ENCODE measurements at regions not wholly inside any gene's neighbourhood (a gene's known extent, or its start where the extent isn't known, plus 50 kb on each side); places are given as distances from the start of the nearest gene placed in this dataset.

DNA sequence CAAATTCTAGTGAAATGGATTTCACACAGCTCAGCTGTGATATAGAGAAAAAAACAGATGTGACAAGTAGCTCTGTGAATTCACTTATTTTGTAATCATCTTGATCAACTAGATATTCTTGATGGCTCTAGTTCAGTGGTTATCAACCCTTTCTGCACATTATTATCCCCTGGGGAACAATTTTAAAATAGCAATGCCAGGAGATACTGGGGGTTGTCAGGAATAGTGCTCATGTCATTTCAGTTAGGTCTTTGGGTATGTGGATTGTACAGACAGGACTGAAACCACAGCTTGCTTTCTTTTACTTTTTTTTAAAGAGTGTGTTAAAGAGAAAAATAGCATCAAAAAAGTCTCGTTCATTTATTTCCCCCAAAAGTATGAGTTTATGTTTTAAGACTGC, 269.0 kb upstream of the PDGFD start:
- FAIRE-seq = no peak
- no peak overlapping the region for H3K9ac ChIP-seq (ENCODE audit: control insufficient read depth, extremely low read depth, insufficient read depth, low read length)
- no peak overlapping the region for H3K27ac ChIP-seq (ENCODE audit: control insufficient read depth, insufficient read depth, low read length)
- H3K9me1 ChIP-seq (ENCODE audit: control insufficient read depth, extremely low read depth, insufficient read depth, low read length) = no peaks in the 10 kb centered on the region
- DNase-seq (ENCODE audit: low read depth, low spot score) = no peak
- no peaks in the 10 kb centered on the region for H3K9me3 ChIP-seq (ENCODE audit: control insufficient read depth, low read depth, low read length)
- H3K4me1 ChIP-seq (ENCODE audit: control insufficient read depth, extremely low read depth, insufficient read depth, low read length) = no peaks in the 10 kb centered on the region
- dilution Hi-C loops (cut with MboI; ENCODE audit: extremely low pct_ligation_motif_present, low sequenced_read_pairs) = no loop called here
- TF ChIP-seq, protein P1, sequence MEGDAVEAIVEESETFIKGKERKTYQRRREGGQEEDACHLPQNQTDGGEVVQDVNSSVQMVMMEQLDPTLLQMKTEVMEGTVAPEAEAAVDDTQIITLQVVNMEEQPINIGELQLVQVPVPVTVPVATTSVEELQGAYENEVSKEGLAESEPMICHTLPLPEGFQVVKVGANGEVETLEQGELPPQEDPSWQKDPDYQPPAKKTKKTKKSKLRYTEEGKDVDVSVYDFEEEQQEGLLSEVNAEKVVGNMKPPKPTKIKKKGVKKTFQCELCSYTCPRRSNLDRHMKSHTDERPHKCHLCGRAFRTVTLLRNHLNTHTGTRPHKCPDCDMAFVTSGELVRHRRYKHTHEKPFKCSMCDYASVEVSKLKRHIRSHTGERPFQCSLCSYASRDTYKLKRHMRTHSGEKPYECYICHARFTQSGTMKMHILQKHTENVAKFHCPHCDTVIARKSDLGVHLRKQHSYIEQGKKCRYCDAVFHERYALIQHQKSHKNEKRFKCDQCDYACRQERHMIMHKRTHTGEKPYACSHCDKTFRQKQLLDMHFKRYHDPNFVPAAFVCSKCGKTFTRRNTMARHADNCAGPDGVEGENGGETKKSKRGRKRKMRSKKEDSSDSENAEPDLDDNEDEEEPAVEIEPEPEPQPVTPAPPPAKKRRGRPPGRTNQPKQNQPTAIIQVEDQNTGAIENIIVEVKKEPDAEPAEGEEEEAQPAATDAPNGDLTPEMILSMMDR (optimal IDR thresholded peaks at IDR 0.05 in 1 of 3, IDR thresholded peaks at IDR 0.05 in 1 of 3, conservative IDR thresholded peaks at IDR 0.05 in 1 of 3; ENCODE audit: extremely low read depth in 1 of 3, insufficient read depth in 2 of 3, low read length in 3 of 3) = no peak
- no peak for TF ChIP-seq EZH2 (IDR thresholded peaks at IDR 0.05; ENCODE audit: low read length)
- H2AFZ ChIP-seq (ENCODE audit: control insufficient read depth, low read length) = no peak overlapping the region
- H3K36me3 ChIP-seq (ENCODE audit: control insufficient read depth in 2 of 2, extremely low read depth in 1 of 2, insufficient read depth in 2 of 2, low read length in 2 of 2) = no peaks in the 10 kb centered on the region
- no peaks in the 10 kb centered on the region for H3K79me2 ChIP-seq (ENCODE audit: control insufficient read depth, insufficient read depth, low read length)
- no peak overlapping the region for H3K4me3 ChIP-seq (ENCODE audit: control insufficient read depth in 2 of 3, extremely low read depth in 1 of 3, insufficient read depth in 2 of 3, low read depth in 1 of 3, low read length in 3 of 3)
- H3K4me2 ChIP-seq (ENCODE audit: control insufficient read depth, extremely low read depth, insufficient read depth, low read depth, low read length) = no peak overlapping the region
- H4K20me1 ChIP-seq (ENCODE audit: control insufficient read depth, extremely low read depth, insufficient read depth, low read length) = no peaks in the 10 kb centered on the region
- no peaks in the 10 kb centered on the region for H3K27me3 ChIP-seq (ENCODE audit: control insufficient read depth, extremely low read depth, insufficient read depth, low read length)

DNA sequence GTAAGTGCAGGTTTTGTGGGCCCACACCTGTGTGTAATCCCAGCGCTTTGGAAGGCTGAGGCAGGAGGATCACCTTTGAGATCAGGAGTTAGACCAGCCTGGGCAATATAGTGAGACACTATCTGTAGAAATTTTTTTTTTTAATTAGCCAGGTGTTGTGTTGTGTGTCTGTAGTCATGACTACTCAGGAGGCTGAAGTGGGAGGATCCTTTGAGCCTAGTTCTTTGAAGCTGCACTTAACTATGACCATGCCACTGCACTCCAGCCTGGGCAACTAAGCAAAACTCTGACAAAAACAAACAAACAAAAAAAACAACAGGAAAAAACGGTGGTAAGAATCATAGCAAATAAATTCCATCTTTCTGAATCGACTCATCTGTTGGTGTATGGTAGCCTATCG, 268.6 kb upstream of the PDGFD start:
- Histone ChIP-seq H3K27ac (ENCODE audit: control insufficient read depth, insufficient read depth, low read length) (no peak overlapping the region), H3K79me2 (ENCODE audit: control insufficient read depth, insufficient read depth, low read length) (no peaks in the 10 kb centered on the region), H3K9ac (ENCODE audit: control insufficient read depth, extremely low read depth, insufficient read depth, low read length) (no peak overlapping the region), H3K9me3 (ENCODE audit: control insufficient read depth, low read depth, low read length) (no peaks in the 10 kb centered on the region), H4K20me1 (ENCODE audit: control insufficient read depth, extremely low read depth, insufficient read depth, low read length) (no peaks in the 10 kb centered on the region), H3K36me3 (ENCODE audit: control insufficient read depth in 2 of 2, extremely low read depth in 1 of 2, insufficient read depth in 2 of 2, low read length in 2 of 2) (no peaks in the 10 kb centered on the region), H3K9me1 (ENCODE audit: control insufficient read depth, extremely low read depth, insufficient read depth, low read length) (no peaks in the 10 kb centered on the region), H3K4me1 (ENCODE audit: control insufficient read depth, extremely low read depth, insufficient read depth, low read length) (no peaks in the 10 kb centered on the region), H3K27me3 (ENCODE audit: control insufficient read depth, extremely low read depth, insufficient read depth, low read length) (no peaks in the 10 kb centered on the region), H3K4me2 (ENCODE audit: control insufficient read depth, extremely low read depth, insufficient read depth, low read depth, low read length) (no peak overlapping the region), H3K4me3 (ENCODE audit: control insufficient read depth in 2 of 3, extremely low read depth in 1 of 3, insufficient read depth in 2 of 3, low read depth in 1 of 3, low read length in 3 of 3) (no peak overlapping the region), H2AFZ (ENCODE audit: control insufficient read depth, low read length) (no peak overlapping the region)
- no peak for TF ChIP-seq EZH2 (IDR thresholded peaks at IDR 0.05; ENCODE audit: low read length)
- no peak for DNase-seq (ENCODE audit: low read depth, low spot score)
- dilution Hi-C loops (cut with MboI; ENCODE audit: extremely low pct_ligation_motif_present, low sequenced_read_pairs) = no loop called here
- no peak for FAIRE-seq

DNA sequence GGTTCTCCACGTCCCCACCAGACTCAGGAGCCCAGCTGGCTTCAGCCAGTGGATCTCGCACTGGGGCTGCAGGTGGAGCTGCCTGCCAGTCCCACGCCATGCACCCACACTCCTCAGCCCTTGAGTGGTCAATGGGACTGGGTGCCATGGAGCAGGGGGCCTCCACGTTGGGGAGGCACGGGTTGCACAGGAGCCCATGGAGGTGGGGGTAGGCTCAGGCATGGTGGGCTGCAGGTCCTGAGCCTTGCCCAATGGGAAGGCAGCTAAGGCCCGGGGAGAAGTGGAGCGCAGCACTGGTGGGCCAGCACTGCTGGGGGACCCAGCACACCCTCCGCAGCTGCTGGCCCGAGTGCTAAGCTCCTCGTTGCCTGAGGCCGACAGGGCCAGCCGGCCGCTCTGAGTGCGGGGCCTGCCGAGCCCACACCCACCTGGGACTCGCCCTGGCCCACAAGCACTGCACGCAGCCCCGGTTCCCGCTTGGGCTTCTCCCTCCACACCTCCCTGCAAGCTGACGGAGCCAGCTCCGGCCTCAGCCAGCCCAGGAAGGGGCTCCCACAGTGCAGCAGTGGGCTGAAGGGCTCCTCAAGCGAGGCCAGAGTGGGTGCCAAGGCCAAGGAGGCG, 258.5 kb upstream of the PDGFD start:
- no peak overlapping the region for H3K4me3 ChIP-seq (ENCODE audit: control insufficient read depth in 2 of 3, extremely low read depth in 1 of 3, insufficient read depth in 2 of 3, low read depth in 1 of 3, low read length in 3 of 3)
- H2AFZ ChIP-seq (ENCODE audit: control insufficient read depth, low read length) = no peak overlapping the region
- dilution Hi-C loops (cut with MboI; ENCODE audit: extremely low pct_ligation_motif_present, low sequenced_read_pairs) = no loop called here
- H3K9ac ChIP-seq (ENCODE audit: control insufficient read depth, extremely low read depth, insufficient read depth, low read length) = no peak overlapping the region
- FAIRE-seq = no peak
- H3K9me3 ChIP-seq (ENCODE audit: control insufficient read depth, low read depth, low read length) = no peaks in the 10 kb centered on the region
- H3K79me2 ChIP-seq (ENCODE audit: control insufficient read depth, insufficient read depth, low read length) = no peaks in the 10 kb centered on the region
- H3K27me3 ChIP-seq (ENCODE audit: control insufficient read depth, extremely low read depth, insufficient read depth, low read length) = no peaks in the 10 kb centered on the region
- TF ChIP-seq, protein P1 (optimal IDR thresholded peaks at IDR 0.05 in 1 of 3, IDR thresholded peaks at IDR 0.05 in 1 of 3, conservative IDR thresholded peaks at IDR 0.05 in 1 of 3; ENCODE audit: extremely low read depth in 1 of 3, insufficient read depth in 2 of 3, low read length in 3 of 3) = no peak
- no peak for TF ChIP-seq EZH2 (IDR thresholded peaks at IDR 0.05; ENCODE audit: low read length)
- H3K4me1 ChIP-seq (ENCODE audit: control insufficient read depth, extremely low read depth, insufficient read depth, low read length) = no peaks in the 10 kb centered on the region
- no peaks in the 10 kb centered on the region for H4K20me1 ChIP-seq (ENCODE audit: control insufficient read depth, extremely low read depth, insufficient read depth, low read length)
- H3K4me2 ChIP-seq (ENCODE audit: control insufficient read depth, extremely low read depth, insufficient read depth, low read depth, low read length) = no peak overlapping the region
- no peaks in the 10 kb centered on the region for H3K36me3 ChIP-seq (ENCODE audit: control insufficient read depth in 2 of 2, extremely low read depth in 1 of 2, insufficient read depth in 2 of 2, low read length in 2 of 2)
- DNase-seq (ENCODE audit: low read depth, low spot score) = no peak
- H3K9me1 ChIP-seq (ENCODE audit: control insufficient read depth, extremely low read depth, insufficient read depth, low read length) = no peaks in the 10 kb centered on the region
- H3K27ac ChIP-seq (ENCODE audit: control insufficient read depth, insufficient read depth, low read length) = no peak overlapping the region
